ENCODE measurements at regions not wholly inside any gene's neighbourhood (a gene's known extent, or its start where the extent isn't known, plus 50 kb on each side); places are given as distances from the start of the nearest gene placed in this dataset.
A peak's percentile ranks its signal among the peaks of the same experiment; 100 is the strongest.

- no peaks in the 10 kb centered on the region for H3K4me1 Mint-ChIP-seq
- H3K27me3 ChIP-seq (ENCODE audit: insufficient read depth), result no peaks in the 10 kb centered on the region
- H3K9me3 Mint-ChIP-seq, result no peaks in the 10 kb centered on the region
- no peaks in the 10 kb centered on the region for H3F3A ChIP-seq (replicated peaks; ENCODE audit: low read depth)
- peak overlapping the region; percentile 19; the same call in 1 of the 2 replicates for H2AFZ ChIP-seq
- no peak overlapping the region for H3K27ac ChIP-seq (ENCODE audit: low read depth)
- H3K36me3 ChIP-seq (ENCODE audit: insufficient read depth), result no peaks in the 10 kb centered on the region
- H4K20me1 ChIP-seq (replicated peaks; ENCODE audit: insufficient read depth), result no peaks in the 10 kb centered on the region
- peaks cover 5% of the 10 kb centered on the region; the same call in 1 of the 2 replicates for H3K9me2 ChIP-seq (ENCODE audit: insufficient read depth)
- H3K36me3 Mint-ChIP-seq (ENCODE audit: low read depth), result no peaks in the 10 kb centered on the region; the same call in 2 of the 3 replicates
- no peak for DNase-seq (ENCODE audit: low spot score)
- H3K4me3 Mint-ChIP-seq, result no peak overlapping the region
- H3K4me2 ChIP-seq, result no peak overlapping the region
- H3K4me3 ChIP-seq, result no peak overlapping the region
- no peaks in the 10 kb centered on the region for H3K79me2 ChIP-seq (replicated peaks; ENCODE audit: insufficient read depth)
- H3K27ac Mint-ChIP-seq, result no peak overlapping the region
- no peaks in the 10 kb centered on the region for H3K27me3 Mint-ChIP-seq (ENCODE audit: insufficient read depth, low read depth, poor library complexity)
- TF ChIP-seq REST (IDR thresholded peaks at IDR 0.05; ENCODE audit: unreplicated experiment), result no peak
- TF ChIP-seq EZH2phosphoT487 (IDR thresholded peaks at IDR 0.05; ENCODE audit: unreplicated experiment), result no peak
- no peak for TF ChIP-seq STAT1 (IDR thresholded peaks at IDR 0.05; ENCODE audit: unreplicated experiment)
- no peak for TF ChIP-seq ZNF462 (CRISPR knock-in tag; IDR thresholded peaks at IDR 0.05)
- TF ChIP-seq ZNF331 (CRISPR knock-in tag; IDR thresholded peaks at IDR 0.05; ENCODE audit: low read depth), result no peak
- TF ChIP-seq NANOG (IDR thresholded peaks at IDR 0.05; ENCODE audit: borderline replicate concordance), result no peak
- no peak for TF ChIP-seq CREB1 (CRISPR knock-in tag; IDR thresholded peaks at IDR 0.05; ENCODE audit: low read depth)
- TF ChIP-seq POLR2AphosphoS5 (IDR thresholded peaks at IDR 0.05; ENCODE audit: low read depth), result no peak
- TF ChIP-seq CTCF (conservative IDR thresholded peaks at IDR 0.05; ENCODE audit: low read depth in 2 of 2), result no peak
- TF ChIP-seq ZNF114 (CRISPR knock-in tag; IDR thresholded peaks at IDR 0.05), result no peak
- no peak for TF ChIP-seq ETS1 (IDR thresholded peaks at IDR 0.05)
- no peak for TF ChIP-seq JUNB (IDR thresholded peaks at IDR 0.05; ENCODE audit: unreplicated experiment)
- no peak for TF ChIP-seq EZH2 (IDR thresholded peaks at IDR 0.05; ENCODE audit: low read depth, unreplicated experiment)
- no peak for ATAC-seq
- H3K4me1 ChIP-seq (ENCODE audit: insufficient read depth), result no peaks in the 10 kb centered on the region
Measured at GRCh38 chr10:57664815-57665214, 602.9 kb downstream of the IPMK start.
